HG03139 (cell line): ENCODE measurements at regions not wholly inside any gene's neighbourhood (a gene's known extent, or its start where the extent isn't known, plus 50 kb on each side); places are given as distances from the start of the nearest gene placed in this dataset.
"Not testable (repeated sequence)": the region's sequence is repeated elsewhere in the genome, so short reads cannot be mapped to it uniquely, and the experiment has no call there.

ENCODE experiments used
- ATAC-seq: cut with Tn5 transposase; IDR thresholded peaks from one replicate; pipeline ENCODE4 v1.9.1; 2021; ENCODE audit not compliant: unreplicated experiment

DNA sequence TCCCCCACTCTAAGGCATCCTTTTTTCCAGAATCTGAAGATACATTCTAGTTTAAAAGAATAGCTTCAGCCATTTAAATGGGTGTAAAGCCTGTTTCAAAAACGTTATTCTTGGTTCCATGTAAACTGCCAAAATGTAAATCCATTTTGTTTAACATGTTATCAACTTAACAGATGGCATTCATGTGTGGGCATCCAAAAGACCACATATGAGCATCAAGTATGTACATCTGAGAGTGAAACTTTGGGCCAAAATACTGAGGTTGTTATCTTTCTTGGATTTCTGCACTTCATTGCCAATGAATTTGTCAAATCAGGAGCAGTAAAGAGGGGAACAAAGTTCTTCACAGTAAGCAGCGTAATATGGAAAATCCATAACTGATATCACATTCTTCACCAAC is 395.4 kb downstream of the ZNF804A start:
- no peak for ATAC-seq

DNA sequence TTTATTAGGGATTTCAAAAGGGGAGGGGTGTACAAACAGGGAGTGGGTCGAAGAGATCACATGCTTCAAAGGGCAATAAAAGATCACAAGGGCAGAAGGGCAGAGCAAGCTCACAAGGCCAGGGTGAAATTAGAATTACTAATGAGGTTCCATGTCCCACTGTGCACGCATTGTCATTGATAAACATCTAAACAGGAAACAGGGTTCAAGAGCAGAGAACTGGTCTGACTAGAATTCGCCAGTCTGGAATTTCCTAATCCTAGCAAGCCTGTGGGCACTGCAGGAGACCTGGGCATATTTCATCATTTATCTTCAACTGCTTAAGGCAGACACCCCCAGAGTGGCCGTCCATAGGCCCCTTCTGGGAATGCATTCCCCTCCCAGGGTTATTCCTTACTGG is 408.2 kb downstream of the ZNF804A start:
- ATAC-seq: no peak

DNA sequence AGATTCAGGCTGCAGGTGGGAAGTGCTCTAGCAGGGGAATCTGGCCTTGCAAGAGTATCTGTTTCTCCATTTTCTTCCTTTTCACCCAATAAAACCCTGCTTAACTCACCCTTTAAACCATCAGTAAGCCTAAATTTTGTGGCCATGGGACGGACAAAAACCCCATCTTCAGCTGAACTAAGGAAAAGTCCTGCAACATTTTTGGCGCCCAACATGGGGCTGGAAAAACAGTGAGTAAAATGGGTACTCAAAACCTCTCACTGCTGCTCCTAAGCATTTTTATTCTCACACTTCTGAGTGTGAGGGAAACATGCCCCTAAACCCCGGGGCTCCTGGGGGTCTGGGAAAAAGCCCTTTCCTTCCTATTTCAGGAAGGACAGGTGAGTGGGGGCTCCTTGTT is 414.3 kb downstream of the ZNF804A start:
- no peak for ATAC-seq

GRCh38 chr2:185014076-185014475 is 415.7 kb downstream of the ZNF804A start:
- ATAC-seq: no peak

- not testable (repeated sequence) for ATAC-seq
Measured at GRCh38 chr2:185025891-185026290, 427.6 kb downstream of the ZNF804A start.

- no peak for ATAC-seq
Measured at GRCh38 chr2:185035906-185036305, 437.6 kb downstream of the ZNF804A start.

DNA sequence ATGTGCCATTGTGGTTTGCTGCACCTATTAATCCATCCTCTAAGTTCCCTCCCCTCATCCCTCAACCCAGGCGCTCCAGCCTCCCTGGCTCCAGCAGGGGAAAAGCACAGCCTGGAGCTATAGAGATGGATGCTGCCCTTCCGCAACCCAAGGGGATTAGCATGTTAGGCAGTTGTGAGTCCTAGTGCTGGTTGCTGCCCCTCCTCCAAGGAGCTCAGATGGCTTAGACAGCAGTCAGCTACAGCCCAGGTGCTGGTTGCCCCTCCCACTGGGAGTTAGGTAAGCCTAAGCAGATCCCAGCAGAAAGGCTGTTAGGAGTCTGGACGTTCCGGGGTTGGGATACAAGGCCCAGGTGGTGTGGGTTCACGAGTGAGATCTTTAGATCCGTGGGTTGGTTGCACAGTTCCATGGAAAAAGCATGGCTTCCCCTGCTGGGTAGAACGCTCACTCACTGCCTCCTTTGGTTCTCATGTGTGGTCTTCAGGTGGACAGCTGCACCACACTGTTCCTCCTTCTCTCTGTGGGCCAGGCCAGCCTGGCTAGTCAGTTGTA is 446.1 kb downstream of the ZNF804A start:
- no peak for ATAC-seq

GRCh38 chr2:185050804-185051203 is 452.5 kb downstream of the ZNF804A start:
- no peak for ATAC-seq

DNA sequence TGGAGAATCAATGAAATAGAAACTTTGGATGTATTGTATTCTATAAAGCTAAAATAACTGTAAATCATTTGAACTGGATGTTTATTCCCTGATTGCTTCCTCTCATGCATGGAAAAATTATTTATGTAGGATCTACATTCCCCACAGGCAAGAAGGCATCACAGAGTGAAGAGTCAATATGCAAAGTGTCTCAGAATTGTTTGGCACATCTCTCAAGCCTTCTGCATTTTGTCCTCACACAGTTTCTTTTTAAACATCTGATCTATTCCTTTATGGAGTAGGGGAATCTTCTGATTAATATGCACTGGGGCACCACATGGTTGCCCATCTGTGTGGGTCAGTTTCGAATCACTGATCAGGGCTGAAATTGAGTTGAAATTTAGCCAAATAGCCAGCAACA is 465.4 kb downstream of the ZNF804A start:
- ATAC-seq: no peak

DNA sequence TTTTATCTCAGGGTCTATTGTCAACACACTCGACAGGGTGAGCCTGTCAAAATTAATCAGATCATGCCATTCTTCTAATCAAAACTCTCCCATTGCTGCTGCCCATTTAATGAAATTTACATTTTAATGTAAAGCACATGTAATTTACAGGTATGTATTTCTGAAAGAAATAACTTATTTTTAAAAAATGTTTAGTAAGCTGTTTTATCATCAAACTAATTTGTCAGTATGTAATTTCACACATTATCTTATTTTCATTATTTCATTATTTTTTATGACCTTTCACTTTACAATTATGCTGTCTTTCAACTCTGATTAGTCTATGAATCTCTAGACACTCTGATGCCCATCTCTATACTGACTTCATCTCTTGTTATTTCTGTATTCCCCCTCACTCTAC is 467.8 kb downstream of the ZNF804A start:
- ATAC-seq: no peak

- no peak for ATAC-seq
Measured at GRCh38 chr2:185069107-185069506, 470.8 kb downstream of the ZNF804A start.

DNA sequence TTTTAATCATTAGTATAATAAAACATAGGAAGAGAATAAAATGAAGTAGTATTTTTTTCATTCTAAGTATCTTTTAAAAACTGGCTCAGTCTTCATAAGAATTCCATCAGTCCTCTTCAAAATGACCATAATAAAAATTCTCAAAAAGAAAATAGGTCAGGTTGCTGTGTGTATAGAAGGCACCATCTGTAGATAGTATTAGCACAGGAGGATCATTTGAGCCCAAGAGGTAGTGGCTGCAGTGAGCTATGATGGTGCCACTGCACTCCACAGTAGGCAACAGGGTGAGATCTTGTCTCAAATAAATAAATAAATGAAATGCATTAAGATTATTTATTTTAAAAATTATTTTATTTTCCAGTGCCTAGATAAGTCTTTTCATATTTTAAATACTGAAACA is 475.8 kb downstream of the ZNF804A start:
- ATAC-seq: no peak

DNA sequence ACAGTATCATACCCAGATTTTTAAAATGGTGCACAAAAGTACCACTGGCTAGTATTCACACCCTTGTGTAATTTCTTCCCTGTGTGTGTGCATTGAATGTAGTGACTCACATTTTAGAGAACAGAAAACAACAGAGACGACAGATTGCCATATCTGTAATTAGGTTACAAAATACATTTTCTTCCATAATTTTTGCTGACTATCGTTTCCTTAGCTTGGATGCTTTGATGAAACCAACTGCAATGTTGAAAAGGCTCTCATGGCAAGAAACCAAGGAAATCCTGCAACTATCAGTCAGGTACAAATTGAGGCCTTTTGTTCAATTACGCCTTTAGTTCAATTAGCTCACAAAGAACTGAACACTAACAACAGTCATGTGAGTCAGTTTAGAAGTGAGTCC is 484.4 kb downstream of the ZNF804A start:
- no peak for ATAC-seq

DNA sequence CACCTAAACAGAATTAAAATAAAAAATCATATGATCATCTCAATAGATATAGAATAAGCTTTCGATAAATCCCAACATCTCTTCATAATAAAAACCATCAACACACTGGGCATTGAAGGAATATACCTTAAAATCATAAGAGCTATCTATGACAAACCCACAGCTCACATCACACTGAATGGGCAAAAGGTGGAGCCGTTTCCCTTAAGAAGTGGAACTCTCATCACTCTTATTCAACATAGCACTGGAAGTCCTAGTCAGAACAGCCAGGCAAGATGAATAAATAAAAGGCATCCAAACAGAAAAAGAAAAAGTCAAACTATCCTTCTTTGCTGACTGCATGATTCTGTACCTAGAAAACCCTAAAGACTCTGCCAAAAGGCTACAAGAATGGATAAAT is 510.3 kb downstream of the ZNF804A start:
- no peak for ATAC-seq

- ATAC-seq: no peak
Measured at GRCh38 chr2:185127412-185127811, 529.1 kb downstream of the ZNF804A start.

GRCh38 chr2:185128346-185128745 is 530.0 kb downstream of the ZNF804A start:
- ATAC-seq: no peak

DNA sequence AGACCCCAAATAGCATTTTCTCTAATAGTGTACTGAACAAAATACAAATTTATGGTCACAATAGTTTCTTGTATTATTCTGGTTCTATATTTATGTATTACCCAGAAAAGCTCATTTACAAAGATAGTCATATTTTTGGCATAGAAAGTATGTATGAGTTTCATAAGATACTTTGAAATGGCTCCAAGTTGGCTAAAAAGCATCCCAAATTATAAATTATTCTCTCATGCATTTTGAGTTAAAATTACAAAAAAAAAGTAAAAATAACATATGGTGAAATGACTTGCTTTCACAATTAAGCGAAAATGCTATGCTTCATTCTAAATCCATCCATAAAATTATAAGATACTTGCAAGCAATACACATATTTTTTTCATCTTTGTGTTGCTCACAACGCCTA is 530.7 kb downstream of the ZNF804A start:
- ATAC-seq: no peak

DNA sequence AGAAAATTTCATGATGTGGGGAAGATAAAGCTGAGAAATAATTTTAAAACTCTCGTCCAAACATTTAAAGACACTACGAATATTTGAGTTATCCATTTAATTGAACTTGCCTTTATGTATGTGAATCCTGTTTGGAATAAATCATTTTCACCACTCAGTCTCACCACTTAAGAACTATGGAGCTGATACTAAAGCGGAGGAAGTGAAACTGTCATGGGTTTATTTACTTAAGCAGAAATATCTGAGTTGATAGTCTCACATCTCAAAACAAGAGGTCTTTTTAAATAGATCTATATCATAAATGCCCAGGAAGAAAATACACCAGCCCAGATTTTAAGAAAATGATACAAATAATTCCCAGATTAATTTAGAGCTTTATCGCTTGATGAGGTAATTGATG is 532.4 kb downstream of the ZNF804A start:
- no peak for ATAC-seq

- ATAC-seq: no peak
Measured at GRCh38 chr2:185132501-185133041, 534.2 kb downstream of the ZNF804A start.

DNA sequence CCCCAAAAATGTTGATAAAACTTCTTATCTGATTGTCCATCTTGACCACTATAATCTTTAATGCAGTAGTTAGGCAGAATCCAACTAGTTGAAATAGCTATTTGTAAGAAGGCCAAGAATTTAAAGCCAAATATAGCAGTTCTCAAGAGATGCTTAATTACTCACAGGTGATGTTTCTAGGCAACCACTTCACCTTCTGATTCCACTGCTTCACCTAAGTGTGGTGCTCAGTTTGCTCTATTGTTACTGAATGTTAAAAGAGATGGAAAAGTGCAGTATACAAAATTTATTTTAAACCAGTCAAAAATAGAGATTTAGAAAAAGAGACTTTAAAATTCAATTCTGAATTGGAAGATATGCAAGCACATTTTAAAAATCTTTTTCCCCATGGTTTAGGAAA is 539.4 kb downstream of the ZNF804A start:
- no peak for ATAC-seq

- ATAC-seq: no peak
Measured at GRCh38 chr2:185142677-185143076, 544.3 kb downstream of the ZNF804A start.

GRCh38 chr2:185144159-185144919 is 546.0 kb downstream of the ZNF804A start:
- ATAC-seq: no peak
